HG03442 (cell line): ENCODE measurements at regions not wholly inside any gene's neighbourhood (a gene's known extent, or its start where the extent isn't known, plus 50 kb on each side); places are given as distances from the start of the nearest gene placed in this dataset.

Experiments used
- ATAC-seq: cut with Tn5 transposase; IDR thresholded peaks from one replicate; pipeline ENCODE4 v1.9.1; 2021; ENCODE audit warnings: mild to moderate bottlenecking, moderate library complexity; ENCODE audit not compliant: unreplicated experiment

DNA sequence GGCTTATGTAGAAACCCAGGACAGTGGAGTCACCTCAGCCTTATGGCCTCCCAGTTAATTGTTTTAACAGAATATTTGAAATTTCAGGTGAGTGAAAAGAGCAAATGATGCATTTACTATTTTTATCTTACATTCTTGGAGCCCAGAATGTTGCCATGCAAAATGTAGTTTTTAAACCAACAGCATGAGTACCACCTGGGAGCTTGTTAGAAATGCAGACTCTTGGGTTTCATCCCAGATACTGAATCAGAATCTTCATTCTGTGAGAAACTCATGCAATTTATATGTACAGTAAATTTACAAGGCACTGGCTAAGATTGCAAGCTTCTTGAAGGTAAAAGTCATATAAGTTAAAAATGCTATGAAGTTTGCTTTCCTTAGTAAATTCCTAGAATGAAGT lies 654.5 kb upstream of the CDH2 start:
- ATAC-seq, result no peak

DNA sequence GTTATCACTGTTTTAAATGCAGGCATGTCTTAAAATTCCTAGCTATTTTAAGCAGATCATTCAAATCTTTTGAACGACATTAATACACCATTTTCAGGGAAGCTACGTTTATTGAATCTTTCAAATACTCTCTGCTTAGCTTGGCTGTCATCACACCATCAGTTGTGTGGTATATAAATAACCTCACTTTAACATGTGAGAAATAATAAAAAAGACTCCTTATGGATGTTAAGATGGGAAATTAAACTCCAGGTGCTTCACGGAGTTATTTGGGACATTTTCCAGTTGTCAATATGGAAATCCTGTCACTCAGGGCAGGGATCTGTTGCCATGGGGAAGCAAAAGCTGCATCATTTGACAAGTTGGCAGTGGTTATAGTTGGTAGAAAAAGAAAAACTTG lies 649.2 kb upstream of the CDH2 start:
- ATAC-seq, result no peak

DNA sequence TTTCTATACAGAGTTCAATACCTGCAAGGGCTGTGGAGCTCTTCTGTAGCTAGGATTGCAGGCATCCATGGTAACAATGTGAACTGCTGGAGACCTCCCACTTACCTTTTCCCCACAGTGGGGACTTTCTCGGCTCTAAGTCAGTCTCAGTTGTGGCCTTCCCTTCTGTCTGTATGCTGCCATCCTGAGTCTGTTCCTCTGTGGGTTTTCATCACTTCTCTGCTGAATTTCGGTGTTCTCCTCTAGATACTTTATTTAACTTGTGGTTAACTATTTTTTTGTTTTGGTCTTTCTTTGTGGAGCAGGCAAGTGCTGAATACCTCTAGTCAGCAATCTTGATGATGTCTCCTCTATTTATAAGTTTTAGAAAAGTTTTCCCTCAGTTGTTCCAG lies 647.2 kb upstream of the CDH2 start:
- ATAC-seq, result no peak

DNA sequence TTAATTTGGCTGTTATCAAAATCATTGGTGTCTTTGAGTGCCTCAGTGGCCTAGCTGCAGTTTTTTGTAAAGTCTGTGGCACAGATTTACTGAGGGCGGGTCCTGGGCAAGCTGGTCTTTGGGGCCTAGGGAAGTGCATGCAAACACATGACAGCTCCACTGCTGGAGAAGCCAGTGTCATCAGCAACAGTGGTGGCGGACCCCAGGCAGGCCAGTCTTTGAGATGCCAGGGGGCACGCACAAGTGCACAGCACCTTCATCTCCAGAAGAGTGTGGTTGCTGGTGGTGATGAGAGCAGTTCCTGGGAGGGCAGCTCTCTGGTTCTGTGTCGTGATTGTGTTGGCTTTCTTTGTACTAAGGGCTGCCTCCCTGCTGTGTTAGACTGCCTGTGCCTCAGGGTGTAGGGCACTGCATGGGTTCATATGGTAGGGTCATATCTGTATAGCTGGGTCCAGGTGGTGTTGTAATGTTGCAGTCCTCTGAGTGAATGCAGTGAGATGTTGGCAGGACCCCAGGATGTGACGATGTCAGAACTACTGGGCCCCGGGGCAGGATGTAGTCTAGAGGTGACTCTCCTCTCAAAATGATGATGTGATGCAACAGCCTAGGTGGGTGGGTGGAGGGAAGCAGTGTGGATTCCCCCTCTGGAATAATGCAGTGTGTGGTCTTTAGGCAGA lies 646.7 kb upstream of the CDH2 start:
- ATAC-seq, result no peak

DNA sequence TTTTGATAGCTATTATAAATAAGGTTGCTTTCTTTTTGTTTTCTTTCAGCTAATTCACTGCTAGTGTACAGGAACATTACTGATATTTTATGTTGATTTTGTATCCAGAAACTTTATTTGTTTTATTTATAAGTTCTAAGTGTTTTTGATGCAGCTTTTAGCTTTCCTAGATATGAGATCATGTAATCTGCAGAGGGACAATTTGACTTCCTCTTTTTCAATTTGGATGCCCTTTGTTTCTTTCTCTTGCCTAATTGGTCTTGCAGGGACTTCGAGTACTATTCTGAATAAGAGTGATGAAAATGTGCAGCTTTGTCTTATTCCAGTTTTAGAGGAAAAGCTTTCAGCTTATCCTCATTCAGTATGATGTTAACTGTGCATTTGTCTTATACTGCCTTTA lies 643.4 kb upstream of the CDH2 start:
- no peak for ATAC-seq

DNA sequence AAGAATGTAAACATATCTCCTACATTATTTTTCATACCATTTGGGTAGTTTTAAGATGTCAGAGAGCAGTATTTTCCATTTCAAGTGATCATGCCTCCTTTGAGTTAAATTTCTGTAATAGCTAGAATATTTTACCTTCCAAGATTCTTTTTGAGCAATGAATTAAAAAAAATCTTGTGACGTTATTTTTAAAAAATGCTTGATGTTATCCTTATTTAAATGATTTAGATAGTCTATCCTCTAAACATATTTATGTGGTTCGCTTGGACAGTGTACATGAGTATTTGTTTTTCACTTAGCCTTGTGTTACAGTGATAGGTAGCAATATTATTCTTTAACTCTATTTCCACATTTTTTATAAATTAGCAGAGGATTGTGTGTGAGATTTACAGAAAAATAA lies 639.2 kb upstream of the CDH2 start:
- ATAC-seq, result no peak

DNA sequence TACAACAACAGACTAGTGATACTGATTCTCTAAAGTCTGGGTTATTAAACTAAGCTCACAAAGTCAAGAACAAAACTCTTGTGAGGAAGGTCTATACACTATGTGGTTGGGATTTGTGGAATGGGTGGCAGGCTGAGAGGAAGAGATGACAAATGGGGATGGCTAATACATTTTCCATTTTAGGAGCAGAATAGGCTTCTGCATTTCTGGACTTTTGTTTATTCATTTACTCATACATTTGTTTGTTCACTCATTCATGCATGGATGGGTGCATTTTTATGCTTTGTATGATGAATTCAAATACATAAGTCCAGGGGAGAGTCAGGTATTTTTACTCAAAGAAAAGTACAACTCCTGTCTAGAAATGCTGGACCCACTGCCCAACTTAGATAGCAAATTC lies 637.4 kb upstream of the CDH2 start:
- no peak for ATAC-seq

DNA sequence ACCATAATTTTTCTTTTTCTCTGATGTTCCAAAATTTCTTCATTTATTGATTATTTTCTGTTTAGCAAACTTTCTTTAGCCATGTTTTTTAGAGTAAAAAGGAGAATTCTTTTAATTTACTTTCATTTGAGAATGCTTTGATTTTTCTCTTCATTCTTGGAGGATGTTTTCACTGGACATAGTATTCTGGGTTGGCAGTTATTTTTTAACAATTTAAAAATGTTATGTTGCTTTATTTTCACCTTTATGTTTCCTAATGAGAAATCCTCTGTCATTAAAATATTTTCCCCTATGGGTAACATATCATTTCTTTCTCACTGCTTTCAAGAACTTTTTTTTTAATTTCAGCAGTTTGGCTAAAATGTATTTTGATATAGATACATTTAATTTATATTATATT lies 631.4 kb upstream of the CDH2 start:
- ATAC-seq, result no peak

DNA sequence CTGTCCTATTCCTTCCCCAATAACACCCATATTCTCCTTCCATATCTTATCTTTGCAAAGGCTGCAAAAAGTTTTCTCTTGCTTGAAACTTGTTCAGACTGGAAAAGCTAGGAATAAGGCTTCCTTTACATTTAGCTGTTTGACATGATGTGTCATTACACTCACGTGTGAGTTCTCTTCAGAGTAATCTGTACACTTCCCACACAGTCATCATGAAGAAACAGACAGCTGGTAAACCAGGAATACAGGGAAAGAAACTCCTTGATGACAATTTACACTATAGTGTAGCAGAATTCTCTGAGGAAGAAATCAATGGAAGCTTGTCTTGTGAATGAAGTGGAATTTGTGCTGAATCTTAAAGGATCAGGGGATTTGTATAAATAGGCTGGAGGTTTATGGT lies 628.6 kb upstream of the CDH2 start:
- ATAC-seq, result no peak

DNA sequence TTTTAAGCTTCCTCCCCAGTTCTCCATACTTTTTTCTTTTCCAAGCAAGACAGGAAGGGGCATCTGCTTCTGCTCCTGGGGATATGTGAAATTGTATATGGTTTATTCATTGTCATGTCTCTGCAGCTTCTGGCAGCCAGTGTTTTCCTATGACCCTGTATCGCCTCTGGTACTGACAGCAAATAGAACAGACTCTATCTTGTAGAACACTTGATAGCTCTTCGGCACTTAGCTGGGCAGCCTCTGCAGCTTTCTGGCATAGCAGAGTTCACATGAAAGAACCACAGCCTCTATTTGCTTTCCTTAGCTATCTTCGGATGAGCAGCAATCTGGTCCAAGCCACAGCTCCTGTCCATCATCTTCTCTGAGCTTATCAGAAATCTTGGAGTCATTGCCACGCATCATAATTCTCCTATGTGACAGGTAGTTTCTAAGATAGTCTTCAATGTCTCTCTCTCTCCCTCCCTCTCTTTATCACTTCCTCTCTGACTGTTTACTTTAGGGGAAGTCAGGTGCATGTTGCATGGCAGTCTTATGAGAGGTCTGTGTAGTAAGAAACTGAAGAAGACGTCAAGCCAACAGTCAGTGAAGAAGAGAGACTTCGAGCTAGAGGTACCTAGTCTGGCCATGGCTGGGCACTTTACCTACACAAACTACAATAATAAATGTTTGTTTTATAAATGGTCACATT lies 627.7 kb upstream of the CDH2 start:
- ATAC-seq, result no peak

DNA sequence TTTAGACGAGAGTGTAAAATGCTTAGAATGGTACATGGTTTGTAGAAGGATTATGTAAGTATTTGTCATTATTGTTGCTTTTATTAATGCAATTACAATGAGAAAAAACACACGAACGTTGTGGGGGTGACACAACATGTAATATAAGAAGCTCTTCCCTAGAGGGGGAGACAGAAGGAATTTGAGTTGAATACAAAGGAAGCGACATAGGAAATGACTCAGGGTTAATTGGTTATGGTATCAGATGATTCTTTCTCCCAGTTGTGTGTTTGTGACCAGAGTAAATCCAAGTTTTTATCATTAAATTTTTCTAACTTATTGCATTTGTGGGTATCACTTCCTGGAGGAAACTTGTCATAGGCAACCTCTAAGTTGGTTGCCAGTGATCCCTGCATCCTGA lies 625.6 kb upstream of the CDH2 start:
- ATAC-seq, result no peak

DNA sequence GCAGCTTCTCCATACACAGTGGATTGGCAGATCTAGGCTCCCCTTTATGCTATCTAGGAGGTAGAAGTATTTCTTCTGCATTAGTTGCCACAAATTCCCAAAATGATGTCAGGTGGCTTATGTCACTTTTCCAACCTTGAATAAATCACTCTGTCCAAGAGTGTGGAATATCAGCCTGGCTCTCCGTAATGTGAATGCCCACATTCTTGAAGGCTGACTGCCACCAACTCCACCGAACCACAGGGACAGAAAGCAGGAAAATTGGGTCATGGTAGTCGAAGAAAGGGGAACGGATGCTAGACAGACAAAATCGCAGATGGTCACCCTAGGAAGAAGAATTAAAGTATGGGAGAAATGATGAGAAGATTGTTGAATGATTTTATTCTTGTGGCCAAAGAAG lies 624.9 kb upstream of the CDH2 start:
- ATAC-seq, result no peak

DNA sequence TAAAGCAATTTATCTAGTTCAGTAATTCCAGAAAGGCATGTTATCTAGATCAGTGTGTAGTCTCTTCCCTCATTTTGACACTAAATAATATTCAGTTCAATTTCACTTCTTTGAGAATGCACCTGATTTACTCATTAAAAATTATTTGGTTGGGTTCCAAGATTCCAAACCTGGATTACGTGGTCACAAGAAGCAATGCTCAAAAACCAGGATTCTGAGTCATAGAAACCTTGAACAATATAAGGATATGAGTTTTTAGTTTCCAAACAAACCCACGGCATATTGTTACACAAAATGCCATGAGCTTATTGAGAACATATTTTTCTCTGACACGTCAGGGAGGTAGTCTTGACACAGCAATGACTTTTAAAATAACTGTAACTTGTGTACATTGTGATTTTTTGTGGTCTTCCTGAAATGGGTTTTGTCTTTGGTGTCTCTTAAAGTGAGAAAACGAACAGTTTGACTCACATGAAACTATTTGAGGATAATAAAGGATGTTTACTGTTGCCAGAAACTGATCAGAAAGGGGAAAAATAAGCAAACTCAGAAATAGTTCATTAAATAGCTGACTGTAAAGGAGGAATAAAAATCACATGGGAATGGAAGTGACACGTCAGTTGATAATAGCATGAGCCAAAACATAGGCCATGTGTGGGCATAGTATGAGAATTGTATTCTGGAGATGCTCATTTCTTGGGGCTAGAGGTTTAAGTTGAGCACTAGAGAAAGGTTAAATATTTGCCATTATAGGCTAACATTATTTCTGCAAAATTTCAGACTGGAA lies 617.7 kb upstream of the CDH2 start:
- ATAC-seq, result no peak

DNA sequence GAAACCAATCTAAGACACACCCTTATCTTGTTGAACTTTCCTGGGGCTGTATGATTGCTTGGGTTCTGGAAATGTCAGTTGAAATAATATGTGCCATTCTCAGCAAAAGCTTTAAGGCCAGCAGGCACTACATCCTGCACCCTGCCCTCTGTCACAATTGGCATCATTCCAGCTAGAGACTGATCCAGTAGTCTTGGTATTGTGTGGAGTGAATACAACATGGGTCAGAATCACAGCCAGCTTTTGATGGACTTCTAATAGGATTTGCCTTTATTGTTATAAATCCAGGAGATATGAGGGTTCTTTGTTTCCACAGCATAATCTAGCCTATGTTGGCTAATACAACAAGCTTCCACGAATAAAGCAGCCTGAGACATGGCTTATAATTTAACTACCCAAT lies 617.0 kb upstream of the CDH2 start:
- no peak for ATAC-seq

DNA sequence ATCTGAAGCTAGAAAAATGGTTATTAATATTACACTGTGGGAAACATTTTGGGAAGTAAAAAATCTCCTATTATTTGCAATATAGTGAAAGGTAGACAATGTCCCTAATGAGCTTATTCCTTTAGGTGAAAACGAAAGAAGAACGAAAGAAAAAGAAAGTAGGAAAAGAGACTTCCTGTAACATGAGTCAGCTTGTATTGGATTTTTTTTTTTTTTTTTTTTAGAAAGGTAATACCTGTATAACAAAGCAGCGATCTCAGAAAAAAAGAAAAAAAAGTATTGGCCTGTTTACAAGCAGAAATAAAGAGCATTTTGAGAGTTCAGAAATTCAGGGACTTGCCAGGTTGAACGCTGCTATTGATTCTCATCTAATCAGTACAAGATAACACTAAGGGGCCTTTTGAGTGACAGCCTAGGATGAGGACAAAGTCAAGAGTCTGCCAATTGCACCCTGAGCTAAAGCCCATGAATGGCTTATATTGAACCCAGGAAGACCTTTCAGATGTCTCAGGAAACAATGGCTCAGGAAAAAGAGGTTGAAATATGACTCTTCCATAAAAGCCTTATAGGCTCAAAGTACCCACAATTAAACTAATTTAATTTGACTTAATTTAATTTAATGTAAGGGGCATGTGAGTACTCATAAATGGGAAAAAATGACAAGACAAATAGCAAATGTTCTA lies 615.6 kb upstream of the CDH2 start:
- ATAC-seq, result no peak

DNA sequence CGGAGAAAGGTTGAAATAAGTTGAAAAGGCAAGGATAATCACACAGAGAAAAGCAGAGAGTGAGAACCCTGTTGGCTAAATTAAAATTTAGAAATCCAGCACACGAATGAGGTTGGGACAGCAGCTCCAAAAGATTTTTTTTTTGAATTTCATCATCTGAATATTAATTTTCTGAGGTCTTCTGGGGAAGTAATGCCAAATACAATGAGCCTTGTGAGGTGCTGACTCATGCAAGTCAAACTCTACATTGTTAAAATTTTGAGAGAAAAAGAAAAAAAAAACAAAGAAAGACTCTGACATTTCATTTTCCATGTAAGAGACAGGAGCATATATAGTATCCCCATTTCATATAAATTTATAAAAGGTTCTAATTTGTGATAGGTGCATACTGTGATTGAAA lies 614.2 kb upstream of the CDH2 start:
- ATAC-seq, result no peak

DNA sequence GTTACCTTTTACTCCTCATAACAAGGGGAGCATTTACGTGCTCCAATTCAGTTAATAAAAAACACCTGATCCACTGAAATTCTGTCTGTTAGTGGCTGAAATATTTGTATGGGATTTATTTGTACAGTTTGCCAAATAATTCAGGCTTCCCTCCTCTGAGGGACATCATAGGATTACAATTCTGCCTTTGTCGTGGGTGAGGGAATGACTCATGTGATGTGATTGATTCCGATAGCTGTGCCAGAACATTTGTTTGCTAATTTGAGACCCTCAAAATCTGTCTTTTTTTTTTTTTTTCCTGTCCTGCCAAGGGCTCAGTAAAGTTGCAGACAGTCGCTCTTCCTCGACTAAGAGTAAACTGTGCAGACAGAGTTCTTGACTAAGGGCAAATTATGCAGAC lies 612.6 kb upstream of the CDH2 start:
- no peak for ATAC-seq

DNA sequence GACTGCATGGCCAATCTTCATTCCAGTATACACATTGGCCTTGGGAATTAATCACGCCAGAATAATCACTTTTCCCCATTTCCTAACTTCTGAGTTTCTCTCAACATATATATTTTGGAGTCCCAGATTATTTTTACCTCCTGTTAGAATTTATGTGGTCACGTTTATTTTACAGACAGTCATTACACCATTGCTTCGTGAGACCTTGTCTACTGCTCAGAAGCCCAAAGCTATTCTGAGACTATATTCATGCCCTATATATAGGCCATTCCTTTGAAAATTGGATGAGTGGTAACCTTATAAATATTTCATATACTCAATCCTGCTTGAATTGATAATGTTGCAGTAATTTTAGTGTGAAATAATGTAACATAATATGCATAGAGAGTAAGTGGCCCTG lies 610.0 kb upstream of the CDH2 start:
- ATAC-seq, result no peak

DNA sequence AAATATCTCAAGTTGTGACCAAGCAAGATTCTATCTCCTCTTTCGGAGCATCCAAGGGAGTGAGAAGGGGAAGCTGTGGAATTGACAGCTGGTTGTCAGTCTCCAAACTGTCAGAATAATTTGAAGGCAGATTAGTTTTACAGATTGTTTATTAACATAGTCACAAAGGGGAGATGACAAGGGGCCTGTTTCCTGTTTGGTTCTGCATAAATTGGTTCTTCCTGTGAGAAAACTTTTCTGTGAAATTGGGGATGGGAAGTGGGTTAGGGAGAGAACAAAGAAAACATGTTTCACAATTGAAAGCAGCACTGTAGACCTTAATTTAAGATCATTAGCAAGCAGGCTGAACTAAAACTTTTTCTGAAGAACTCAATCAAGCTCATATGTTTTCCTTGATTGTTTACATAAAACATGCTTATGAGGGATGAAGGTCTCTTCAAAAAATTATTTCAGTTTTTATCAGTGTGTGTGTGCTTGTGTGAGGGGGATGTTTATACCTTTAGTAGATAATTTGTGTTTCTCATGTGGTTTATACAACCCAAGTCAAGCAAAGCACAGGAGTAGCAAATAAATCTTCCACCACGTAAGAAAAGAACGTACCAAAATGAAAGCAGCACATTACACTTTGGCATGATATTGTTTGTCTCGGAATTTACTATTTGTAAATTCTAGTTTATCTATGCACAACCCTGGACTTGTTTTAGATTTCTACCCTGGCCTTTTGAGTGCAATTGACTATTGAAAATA lies 604.9 kb upstream of the CDH2 start:
- ATAC-seq, result no peak

DNA sequence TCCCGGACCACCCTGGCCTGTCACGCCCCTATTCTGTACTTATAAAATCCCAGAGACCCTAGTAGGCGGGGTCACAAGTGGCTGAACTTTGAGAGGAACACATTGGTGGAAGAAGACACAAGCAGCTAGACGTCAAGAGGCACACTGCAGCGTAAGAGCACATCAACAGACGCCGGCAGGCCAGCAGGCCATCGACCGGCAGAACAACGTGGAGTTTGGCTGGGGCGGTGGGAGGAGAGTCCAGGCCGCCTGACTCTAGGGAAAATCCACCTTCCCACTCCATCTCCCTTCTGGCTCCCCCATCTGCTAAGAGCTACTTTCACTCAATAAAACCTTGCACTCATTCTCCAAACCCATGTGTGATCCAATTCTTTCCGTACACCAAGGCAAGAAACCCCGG lies 601.8 kb upstream of the CDH2 start:
- no peak for ATAC-seq

DNA sequence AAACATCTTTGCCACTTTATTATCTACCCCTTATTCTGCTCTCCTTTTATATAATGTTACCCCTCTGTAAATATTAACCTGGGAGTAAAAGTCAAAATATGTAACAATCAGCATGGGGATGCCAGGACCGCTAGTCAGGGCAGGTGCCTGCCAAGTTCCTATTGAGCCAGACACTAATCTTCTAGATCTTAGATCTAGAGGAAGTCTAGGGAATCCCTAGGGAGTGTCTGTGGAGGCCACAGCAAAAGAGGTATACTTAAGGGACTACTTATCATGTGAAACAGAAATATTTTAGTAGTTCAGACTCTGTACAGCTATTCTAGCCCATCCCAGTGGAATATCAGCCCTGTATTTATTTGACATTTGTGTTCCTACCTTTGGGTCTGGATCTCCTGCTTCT lies 600.8 kb upstream of the CDH2 start:
- no peak for ATAC-seq
